Activated T-cell treated with anti-CD3 and anti-CD28 coated beads, Interleukin-2, amount 50 U/mL, for 24 hours (primary cell): ENCODE measurements at regions not wholly inside any gene's neighbourhood (a gene's known extent, or its start where the extent isn't known, plus 50 kb on each side); places are given as distances from the start of the nearest gene placed in this dataset.

Experiments used
- DNase-seq: peaks from one replicate; pipeline ENCODE4 v3.0.0-alpha.2; 2020
- H3K27ac Mint-ChIP-seq: 2 replicates; pipeline ENCODE4 v1.8.0; 2020; ENCODE audit warnings: mild to moderate bottlenecking, mixed read lengths
- H3K27me3 Mint-ChIP-seq: 2 replicates; pipeline ENCODE4 v1.8.0; 2020; ENCODE audit warnings: mixed read lengths
- H3K36me3 Mint-ChIP-seq: 2 replicates; pipeline ENCODE4 v1.8.0; 2020; ENCODE audit warnings: low read depth, mixed read lengths
- H3K4me1 Mint-ChIP-seq: 2 replicates; pipeline ENCODE4 v1.8.0; 2020; ENCODE audit warnings: low read depth, mixed read lengths
- H3K4me3 Mint-ChIP-seq: 2 replicates; pipeline ENCODE4 v1.8.0; 2020; ENCODE audit warnings: mild to moderate bottlenecking, moderate library complexity, mixed read lengths
- H3K9me3 Mint-ChIP-seq: 2 replicates; pipeline ENCODE4 v1.8.0; 2020; ENCODE audit warnings: mixed read lengths

DNA sequence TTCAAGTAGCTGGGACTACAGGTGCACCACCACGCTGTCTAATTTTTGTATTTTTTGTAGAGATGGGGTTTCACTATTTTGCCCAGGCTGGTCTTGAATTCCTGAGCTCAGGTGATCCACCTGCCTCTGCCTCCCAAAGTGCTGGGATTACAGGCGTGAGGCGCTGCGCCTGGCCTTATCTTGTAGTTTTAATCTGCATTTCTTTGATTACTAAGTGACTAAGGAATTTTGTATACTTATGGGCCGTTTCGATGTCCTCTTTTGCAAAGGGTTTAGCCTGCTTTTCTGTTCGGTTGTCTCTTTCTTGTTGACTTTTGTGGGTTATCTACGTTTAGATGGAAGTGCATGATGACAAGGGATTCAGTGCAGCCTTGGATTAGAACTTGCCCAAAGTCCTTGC, 500.6 kb downstream of the QKI start:
- DNase-seq: no peak
- Mint-ChIP-seq H3K27ac (no peak overlapping the region), H3K9me3 (no peaks in the 10 kb centered on the region), H3K36me3 (no peaks in the 10 kb centered on the region), H3K27me3 (peaks cover 8% of the 10 kb centered on the region), H3K4me3 (no peak overlapping the region), H3K4me1 (no peaks in the 10 kb centered on the region)

GRCh38 chr6:163913045-163913444, 498.5 kb downstream of the QKI start:
- no peaks in the 10 kb centered on the region for H3K36me3 Mint-ChIP-seq
- no peaks in the 10 kb centered on the region for H3K9me3 Mint-ChIP-seq
- no peak overlapping the region for H3K27ac Mint-ChIP-seq
- H3K4me3 Mint-ChIP-seq: no peak overlapping the region
- peaks cover 14% of the 10 kb centered on the region for H3K27me3 Mint-ChIP-seq
- DNase-seq: no peak
- no peaks in the 10 kb centered on the region for H3K4me1 Mint-ChIP-seq

DNA sequence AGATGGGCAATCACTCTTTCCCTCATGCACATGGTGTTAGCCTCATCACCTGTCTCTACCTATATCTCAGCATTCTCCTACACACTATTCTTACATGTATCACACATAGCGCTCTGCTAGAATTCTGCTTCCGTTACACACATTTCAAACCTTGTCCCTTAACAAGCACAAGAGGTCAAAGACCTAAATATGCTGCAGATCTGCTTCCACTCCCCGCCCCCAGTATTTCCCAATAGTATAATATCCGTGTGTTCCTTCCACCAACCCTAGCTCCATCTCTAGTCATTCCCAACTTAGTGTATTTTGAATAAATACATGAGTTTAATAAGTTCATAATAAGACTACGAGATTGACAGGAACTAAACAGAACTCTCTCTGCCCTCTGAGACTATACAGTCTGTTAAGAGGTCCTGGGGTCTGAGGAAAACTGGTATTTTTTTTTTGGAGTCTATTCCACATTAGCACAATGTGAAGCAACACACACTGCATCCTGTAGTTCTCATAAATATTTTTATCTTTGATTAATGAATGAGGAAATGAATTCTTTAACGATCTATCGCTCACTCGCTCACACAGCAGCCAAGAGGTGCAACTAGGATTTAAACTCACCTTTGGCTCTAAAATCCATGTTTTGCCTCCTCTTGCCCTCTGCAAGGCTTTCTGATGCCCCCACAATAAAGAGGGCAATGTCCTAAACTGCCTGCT, 491.6 kb downstream of the QKI start:
- H3K27ac Mint-ChIP-seq: no peak overlapping the region
- H3K27me3 Mint-ChIP-seq: peaks cover 15% of the 10 kb centered on the region
- H3K4me1 Mint-ChIP-seq: no peaks in the 10 kb centered on the region

DNA sequence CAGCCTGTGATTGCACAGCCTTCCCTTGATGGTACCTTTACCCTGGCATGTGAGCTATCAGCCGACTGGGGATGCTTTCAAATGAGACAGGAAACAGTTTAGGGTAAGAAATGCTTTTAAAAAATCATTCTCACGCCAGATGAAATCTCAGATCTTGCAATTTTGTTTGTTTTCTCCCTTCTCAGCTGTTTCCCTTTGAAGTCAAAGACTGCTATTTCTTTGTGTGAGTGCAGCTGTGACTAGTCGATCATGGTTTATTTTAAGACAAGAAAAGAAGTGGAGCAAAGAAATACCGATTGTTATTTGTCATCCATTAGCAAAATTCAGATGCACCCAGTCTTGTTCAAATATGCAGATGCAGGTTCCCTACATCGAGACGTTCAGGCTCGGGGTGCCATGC, 489.7 kb downstream of the QKI start:
- DNase-seq: no peak
- peaks cover 10% of the 10 kb centered on the region for H3K27me3 Mint-ChIP-seq
- H3K36me3 Mint-ChIP-seq: no peaks in the 10 kb centered on the region
- no peak overlapping the region for H3K4me3 Mint-ChIP-seq
- no peaks in the 10 kb centered on the region for H3K4me1 Mint-ChIP-seq
- no peak overlapping the region for H3K27ac Mint-ChIP-seq
- no peaks in the 10 kb centered on the region for H3K9me3 Mint-ChIP-seq

More for the DNA sequence above, 491.6 kb downstream of the QKI start:
- Mint-ChIP-seq H3K36me3 (no peaks in the 10 kb centered on the region), H3K4me3 (no peak overlapping the region), H3K9me3 (no peaks in the 10 kb centered on the region)
- no peak for DNase-seq

DNA sequence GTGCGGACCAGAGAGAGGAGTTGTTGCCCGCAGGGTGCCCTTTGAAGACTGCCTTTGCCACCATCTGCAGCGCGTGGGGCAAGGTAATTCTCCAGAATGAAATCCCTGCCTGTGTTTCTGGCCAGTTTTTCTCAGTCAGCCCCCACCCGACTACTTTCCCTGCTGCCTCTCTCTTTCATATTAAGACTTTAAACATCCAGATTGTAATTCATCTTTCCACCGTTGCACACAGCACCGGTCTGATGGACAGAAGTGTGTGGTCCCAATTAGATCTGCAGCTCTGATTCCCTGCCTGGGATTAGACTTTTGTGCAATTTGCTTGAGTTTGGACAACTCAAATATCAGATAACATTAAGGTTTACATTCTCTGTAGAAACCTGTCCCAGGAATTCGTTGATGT, 489.0 kb downstream of the QKI start:
- no peaks in the 10 kb centered on the region for H3K36me3 Mint-ChIP-seq
- H3K4me3 Mint-ChIP-seq: no peak overlapping the region
- DNase-seq: no peak
- peaks cover 10% of the 10 kb centered on the region for H3K27me3 Mint-ChIP-seq
- H3K9me3 Mint-ChIP-seq: no peaks in the 10 kb centered on the region
- no peak overlapping the region for H3K27ac Mint-ChIP-seq
- H3K4me1 Mint-ChIP-seq: no peaks in the 10 kb centered on the region

DNA sequence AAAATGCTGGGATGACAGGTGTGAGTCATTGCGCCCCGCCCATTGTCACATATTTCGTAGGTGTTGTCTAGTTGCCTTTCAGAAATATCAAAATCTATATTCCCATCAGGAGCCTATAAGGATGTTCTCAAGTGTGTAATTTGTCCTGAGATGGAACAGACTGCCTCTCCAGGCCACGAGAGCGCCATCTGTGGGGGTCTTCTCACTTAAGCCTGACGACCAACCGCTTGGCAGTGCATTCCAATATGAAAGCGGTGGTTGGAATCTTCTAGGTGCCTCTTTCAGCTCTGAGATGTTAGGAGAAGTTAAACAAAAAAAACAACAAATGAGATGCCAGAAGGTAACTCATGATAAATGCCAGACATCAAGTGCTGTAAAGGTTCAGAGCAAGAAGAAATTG, 488.5 kb downstream of the QKI start:
- Mint-ChIP-seq H3K4me3 (no peak overlapping the region), H3K4me1 (no peaks in the 10 kb centered on the region), H3K9me3 (no peaks in the 10 kb centered on the region), H3K36me3 (no peaks in the 10 kb centered on the region), H3K27me3 (peaks cover 7% of the 10 kb centered on the region), H3K27ac (no peak overlapping the region)
- no peak for DNase-seq

DNA sequence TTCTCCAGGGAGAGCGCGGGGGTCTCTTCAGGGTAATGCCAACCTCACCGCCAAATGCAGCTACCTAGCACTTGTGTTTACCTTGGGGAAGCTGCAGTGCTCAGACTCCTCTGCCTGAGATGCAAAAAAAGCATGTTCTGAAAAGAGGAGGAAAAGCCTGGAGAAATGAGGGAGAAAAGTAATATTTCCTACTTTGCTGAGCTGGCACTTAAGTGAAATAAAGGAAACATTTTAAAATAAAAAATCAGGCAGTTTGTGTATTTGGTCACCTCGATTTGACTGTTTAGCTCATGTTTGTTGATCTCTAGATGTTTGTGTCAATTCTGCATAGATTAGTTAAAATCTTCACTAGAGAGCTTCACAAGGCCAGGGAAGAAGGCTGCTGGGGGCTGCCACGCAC, 487.2 kb downstream of the QKI start:
- H3K4me1 Mint-ChIP-seq: no peaks in the 10 kb centered on the region
- no peaks in the 10 kb centered on the region for H3K36me3 Mint-ChIP-seq
- DNase-seq: no peak
- no peaks in the 10 kb centered on the region for H3K9me3 Mint-ChIP-seq
- H3K27me3 Mint-ChIP-seq: peaks cover 2% of the 10 kb centered on the region
- H3K27ac Mint-ChIP-seq: no peak overlapping the region
- no peak overlapping the region for H3K4me3 Mint-ChIP-seq

GRCh38 chr6:163900570-163900969, 486.1 kb downstream of the QKI start:
- H3K36me3 Mint-ChIP-seq: no peaks in the 10 kb centered on the region
- no peaks in the 10 kb centered on the region for H3K4me1 Mint-ChIP-seq

GRCh38 chr6:163897669-163898068, 483.2 kb downstream of the QKI start:
- Mint-ChIP-seq H3K4me1 (no peaks in the 10 kb centered on the region), H3K27ac (no peak overlapping the region), H3K4me3 (no peak overlapping the region), H3K36me3 (no peaks in the 10 kb centered on the region), H3K27me3 (peaks cover 3% of the 10 kb centered on the region), H3K9me3 (no peaks in the 10 kb centered on the region)
- no peak for DNase-seq

More at GRCh38 chr6:163900570-163900969, 486.1 kb downstream of the QKI start:
- no peak for DNase-seq
- Mint-ChIP-seq H3K9me3 (no peaks in the 10 kb centered on the region), H3K27me3 (no peaks in the 10 kb centered on the region), H3K27ac (no peak overlapping the region), H3K4me3 (no peak overlapping the region)

- Mint-ChIP-seq H3K27ac (no peak overlapping the region), H3K27me3 (peaks cover 3% of the 10 kb centered on the region), H3K9me3 (no peaks in the 10 kb centered on the region), H3K36me3 (no peaks in the 10 kb centered on the region), H3K4me1 (no peaks in the 10 kb centered on the region), H3K4me3 (no peak overlapping the region)
- no peak for DNase-seq
These were observed 482.5 kb downstream of the QKI start for GRCh38 chr6:163897030-163897429.

- H3K4me1 Mint-ChIP-seq: no peaks in the 10 kb centered on the region
- no peak overlapping the region for H3K4me3 Mint-ChIP-seq
- H3K27ac Mint-ChIP-seq: no peak overlapping the region
- H3K27me3 Mint-ChIP-seq: peaks cover 3% of the 10 kb centered on the region
- no peaks in the 10 kb centered on the region for H3K9me3 Mint-ChIP-seq
- no peaks in the 10 kb centered on the region for H3K36me3 Mint-ChIP-seq
- DNase-seq: no peak
These were observed 480.6 kb downstream of the QKI start for GRCh38 chr6:163895162-163895561.

GRCh38 chr6:163893609-163894189, 479.2 kb downstream of the QKI start:
- no peaks in the 10 kb centered on the region for H3K36me3 Mint-ChIP-seq
- no peak for DNase-seq
- no peaks in the 10 kb centered on the region for H3K9me3 Mint-ChIP-seq
- H3K4me3 Mint-ChIP-seq: no peak overlapping the region
- no peaks in the 10 kb centered on the region for H3K4me1 Mint-ChIP-seq
- H3K27ac Mint-ChIP-seq: no peak overlapping the region
- peaks cover 3% of the 10 kb centered on the region for H3K27me3 Mint-ChIP-seq

DNA sequence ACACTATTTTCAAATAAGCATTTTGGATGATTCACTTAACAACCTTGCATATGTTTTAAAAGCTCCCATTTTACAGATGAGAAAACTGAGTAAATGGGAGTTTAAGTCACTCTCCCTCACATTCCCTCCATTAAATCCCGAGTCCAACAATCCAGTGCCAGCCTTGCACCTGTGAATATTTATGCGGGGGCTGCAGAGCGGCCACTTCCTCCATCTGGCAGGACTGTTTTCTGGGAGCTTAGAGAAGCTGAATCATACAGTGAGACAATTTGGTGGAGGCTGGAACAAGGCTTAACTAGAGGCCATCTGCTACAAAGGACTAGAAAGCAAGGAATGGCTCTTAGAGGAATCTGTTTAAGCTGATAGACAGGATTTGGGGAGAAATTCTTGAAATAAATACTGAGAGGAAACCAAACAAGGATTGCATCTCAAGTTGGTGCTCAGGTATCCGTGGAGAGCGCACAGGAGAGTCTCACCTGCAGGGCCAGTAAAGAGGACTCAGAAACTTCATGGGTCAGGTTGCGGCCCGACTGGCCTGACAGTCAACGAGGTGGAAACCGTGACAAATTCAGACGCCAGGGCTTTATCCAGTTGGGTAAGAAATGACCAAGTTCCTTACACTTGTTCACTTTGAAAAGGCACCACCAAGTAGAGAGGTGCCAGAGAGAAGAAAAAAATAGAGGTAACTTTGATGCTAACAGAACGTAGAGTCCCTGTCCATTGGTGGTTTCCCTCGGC, 478.5 kb downstream of the QKI start:
- no peak for DNase-seq
- Mint-ChIP-seq H3K4me1 (no peaks in the 10 kb centered on the region), H3K9me3 (no peaks in the 10 kb centered on the region), H3K27me3 (peaks cover 3% of the 10 kb centered on the region), H3K27ac (no peak overlapping the region), H3K4me3 (no peak overlapping the region), H3K36me3 (no peaks in the 10 kb centered on the region)

GRCh38 chr6:163889904-163890514, 475.5 kb downstream of the QKI start:
- H3K4me1 Mint-ChIP-seq: no peaks in the 10 kb centered on the region
- no peak overlapping the region for H3K27ac Mint-ChIP-seq
- H3K27me3 Mint-ChIP-seq: peaks cover 3% of the 10 kb centered on the region
- no peak overlapping the region for H3K4me3 Mint-ChIP-seq
- H3K9me3 Mint-ChIP-seq: no peaks in the 10 kb centered on the region
- no peaks in the 10 kb centered on the region for H3K36me3 Mint-ChIP-seq
- DNase-seq: no peak
